ENCODE measurements at regions not wholly inside any gene's neighbourhood (a gene's known extent, or its start where the extent isn't known, plus 50 kb on each side); places are given as distances from the start of the nearest gene placed in this dataset.

- TF ChIP-seq JUNB (IDR thresholded peaks at IDR 0.05; ENCODE audit: unreplicated experiment): no peak
- TF ChIP-seq EZH2phosphoT487 (IDR thresholded peaks at IDR 0.05; ENCODE audit: unreplicated experiment): no peak
- TF ChIP-seq ETS1 (IDR thresholded peaks at IDR 0.05): no peak
- no peak for TF ChIP-seq CREB1 (CRISPR knock-in tag; IDR thresholded peaks at IDR 0.05; ENCODE audit: low read depth)
- TF ChIP-seq STAT1 (IDR thresholded peaks at IDR 0.05; ENCODE audit: unreplicated experiment): no peak
- no peak for TF ChIP-seq ZNF114 (CRISPR knock-in tag; IDR thresholded peaks at IDR 0.05)
- no peak for TF ChIP-seq CTCF (conservative IDR thresholded peaks at IDR 0.05; ENCODE audit: low read depth in 2 of 2)
- no peak for TF ChIP-seq ZNF331 (CRISPR knock-in tag; IDR thresholded peaks at IDR 0.05; ENCODE audit: low read depth)
- TF ChIP-seq REST (IDR thresholded peaks at IDR 0.05; ENCODE audit: unreplicated experiment): no peak
- no peak for TF ChIP-seq ZNF462 (CRISPR knock-in tag; IDR thresholded peaks at IDR 0.05)
- no peak for TF ChIP-seq NANOG (IDR thresholded peaks at IDR 0.05; ENCODE audit: borderline replicate concordance)
- TF ChIP-seq POLR2AphosphoS5 (IDR thresholded peaks at IDR 0.05; ENCODE audit: low read depth): no peak
- TF ChIP-seq EZH2 (IDR thresholded peaks at IDR 0.05; ENCODE audit: low read depth, unreplicated experiment): no peak
- no peak overlapping the region for H3K4me2 ChIP-seq
- no peaks in the 10 kb centered on the region; the same call in 1 of the 2 replicates for H3K9me2 ChIP-seq (ENCODE audit: insufficient read depth)
- no peaks in the 10 kb centered on the region for H3K9me3 Mint-ChIP-seq
- ATAC-seq (no peak), DNase-seq (ENCODE audit: low spot score) (no peak)
- no peaks in the 10 kb centered on the region for H4K20me1 ChIP-seq (replicated peaks; ENCODE audit: insufficient read depth)
- no peaks in the 10 kb centered on the region for H3K36me3 Mint-ChIP-seq (ENCODE audit: low read depth)
- no peak overlapping the region for H3K27ac Mint-ChIP-seq
- H3K4me3 ChIP-seq: no peak overlapping the region
- H3K4me3 Mint-ChIP-seq: no peak overlapping the region
- H3K79me2 ChIP-seq (replicated peaks; ENCODE audit: insufficient read depth): no peaks in the 10 kb centered on the region
- H3K4me1 Mint-ChIP-seq: no peaks in the 10 kb centered on the region
- H3K27me3 Mint-ChIP-seq (ENCODE audit: insufficient read depth, low read depth, poor library complexity): no peaks in the 10 kb centered on the region
- H3K4me1 ChIP-seq (ENCODE audit: insufficient read depth): no peaks in the 10 kb centered on the region
- no peak overlapping the region for H3K27ac ChIP-seq (ENCODE audit: low read depth)
- H2AFZ ChIP-seq: no peak overlapping the region
- no peaks in the 10 kb centered on the region for H3K27me3 ChIP-seq (ENCODE audit: insufficient read depth)
- no peaks in the 10 kb centered on the region for H3K36me3 ChIP-seq (ENCODE audit: insufficient read depth)
- H3F3A ChIP-seq (replicated peaks; ENCODE audit: low read depth): no peaks in the 10 kb centered on the region
These were observed 115.0 kb upstream of the HS3ST1 start for GRCh38 chr4:11543706-11544105.
